H1 (cell line): ENCODE measurements at regions not wholly inside any gene's neighbourhood (a gene's known extent, or its start where the extent isn't known, plus 50 kb on each side); places are given as distances from the start of the nearest gene placed in this dataset.

Experiments used
- CTCF ChIA-PET: fragments of 300-600 bp; sonication (Branson Sonifier 250); formaldehyde crosslinking; loops from one replicate; lab custom pipeline; 2021; ENCODE audit not compliant: partially characterized antibody; lab: Charles Lee
- POLR2A ChIA-PET: fragments of 300-600 bp; sonication (Branson Sonifier 250); formaldehyde crosslinking; loops from one replicate; lab custom pipeline; 2021; ENCODE audit warnings: inconsistent platforms; ENCODE audit not compliant: partially characterized antibody; lab: Charles Lee
- DNase-seq, 2 experiments: peaks; one replicate each; pipeline versions ENCODE4 v3.0.0 to v3.0.0-alpha.2; 2010 to 2022; ENCODE audit warnings: low spot score in 2 of 2, low read depth in 1 of 2, mixed read lengths in 1 of 2
- FAIRE-seq: peaks from 2 replicates; lab custom pipeline; 2011; peaks lifted over from hg19 to GRCh38; lab: Jason Lieb, UNC
- H2AFZ ChIP-seq: 2 replicates; pipeline ENCODE4 v1.8.1; 2012; ENCODE audit warnings: low read length, inconsistent platforms
- H2AK5ac ChIP-seq: 2 replicates; pipeline ENCODE4 v1.6.1; 2013; ENCODE audit warnings: low read depth, low read length
- H2BK120ac ChIP-seq: replicated peaks from 2 replicates; pipeline ENCODE3; 2013; ENCODE audit warnings: low read depth, low read length, inconsistent platforms
- H2BK12ac ChIP-seq: 2 replicates; pipeline ENCODE4 v1.6.1; 2013; ENCODE audit warnings: low read depth, low read length
- H2BK15ac ChIP-seq: 2 replicates; pipeline ENCODE4 v1.6.1; 2013; ENCODE audit warnings: low read length
- H2BK20ac ChIP-seq: 2 replicates; pipeline ENCODE4 v1.6.1; 2013; ENCODE audit warnings: low read length
- H2BK5ac ChIP-seq: 2 replicates; pipeline ENCODE4 v1.6.1; 2013; ENCODE audit warnings: low read depth, low read length
- H3K14ac ChIP-seq: 2 replicates; pipeline ENCODE4 v1.6.1; 2013; ENCODE audit warnings: inconsistent platforms; ENCODE audit not compliant: insufficient read length
- H3K18ac ChIP-seq: 2 replicates; pipeline ENCODE4 v1.6.1; 2013; ENCODE audit warnings: low read length; ENCODE audit errors: extremely low read depth
- H3K23ac ChIP-seq: 2 replicates; pipeline ENCODE4 v1.6.1; 2013; ENCODE audit warnings: inconsistent platforms; ENCODE audit not compliant: insufficient read length
- H3K23me2 ChIP-seq: 2 replicates; pipeline ENCODE4 v1.6.1; 2013; ENCODE audit warnings: low read depth, low read length
- H3K27ac ChIP-seq: 2 replicates; pipeline ENCODE4 v1.6.1; 2011; ENCODE audit warnings: low read depth, low read length, inconsistent platforms
- H3K27me3 ChIP-seq, 4 experiments: replicated peaks in 1 of 4; 1 replicate in 1 of 4; 2 replicates in 3 of 4; pipeline versions ENCODE4 v1.6.1 to v1.8.1; 2011 to 2013; ENCODE audit warnings: low read length in 3 of 4, mild to moderate bottlenecking in 3 of 4, inconsistent platforms in 2 of 4, mixed read lengths in 2 of 4, moderate library complexity in 1 of 4; ENCODE audit not compliant: control insufficient read depth in 3 of 4, insufficient read depth in 3 of 4; ENCODE audit errors: extremely low read depth in 1 of 4
- H3K36me3 ChIP-seq, 4 experiments: 2 replicates each; pipeline versions ENCODE4 v1.6.1 to v1.8.1; 2011 to 2013; ENCODE audit warnings: mild to moderate bottlenecking in 4 of 4, low read length in 3 of 4, moderate library complexity in 2 of 4, control low read depth in 1 of 4, inconsistent platforms in 1 of 4; ENCODE audit not compliant: insufficient read depth in 4 of 4, control insufficient read depth in 2 of 4
- H3K4ac ChIP-seq: replicated peaks from 2 replicates; pipeline ENCODE3; 2013; ENCODE audit warnings: low read length, low read depth, mixed read lengths, inconsistent platforms; ENCODE audit not compliant: insufficient read length
- H3K4me1 ChIP-seq, 4 experiments: replicated peaks in 1 of 4; 1 replicate in 1 of 4; 2 replicates in 3 of 4; pipeline versions ENCODE4 v1.6.1 to v1.8.1; 2011 to 2013; ENCODE audit warnings: low read length in 3 of 4, inconsistent platforms in 2 of 4, mixed read lengths in 1 of 4; ENCODE audit not compliant: insufficient read depth in 4 of 4, control insufficient read depth in 3 of 4
- H3K4me2 ChIP-seq, 2 experiments: 2 replicates each; pipeline versions ENCODE4 v1.6.1 to v1.8.1; 2011 to 2013; ENCODE audit warnings: low read depth in 2 of 2, low read length in 2 of 2, control low read depth in 1 of 2, inconsistent platforms in 1 of 2, mild to moderate bottlenecking in 1 of 2; ENCODE audit not compliant: insufficient read depth in 1 of 2
- H3K4me3 ChIP-seq, 4 experiments: fragments of 200-600, 300-600 bp in 1 of 4; sonication (generic), shearing (Covaris generic), sonication (Bioruptor Twin) in 1 of 4; 2 replicates each; pipeline versions ENCODE4 v1.5.1 to v1.8.1; 2011 to 2016; ENCODE audit warnings: low read length in 4 of 4, low read depth in 3 of 4, control low read depth in 2 of 4, inconsistent platforms in 2 of 4, mild to moderate bottlenecking in 2 of 4, mixed read lengths in 1 of 4, moderate library complexity in 1 of 4; ENCODE audit not compliant: insufficient read depth in 2 of 4; ENCODE audit errors: extremely low read depth in 1 of 4
- H3K56ac ChIP-seq: replicated peaks from 2 replicates; pipeline ENCODE3; 2013; ENCODE audit warnings: low read depth, mild to moderate bottlenecking, mixed read lengths, low read length, inconsistent platforms; ENCODE audit not compliant: insufficient read length
- H3K79me1 ChIP-seq: 2 replicates; pipeline ENCODE4 v1.6.1; 2013; ENCODE audit warnings: low read depth, low read length, control low read depth
- H3K79me2 ChIP-seq, 2 experiments: 2 replicates each; pipeline versions ENCODE4 v1.6.1 to v1.8.1; 2012 to 2013; ENCODE audit warnings: low read length in 2 of 2, mild to moderate bottlenecking in 2 of 2, inconsistent platforms in 1 of 2; ENCODE audit not compliant: insufficient read depth in 2 of 2, control insufficient read depth in 1 of 2
- H3K9ac ChIP-seq, 4 experiments: replicated peaks in 1 of 4; 1 replicate in 1 of 4; 2 replicates in 3 of 4; pipeline versions ENCODE4 v1.6.1 to v1.8.1; 2011 to 2013; ENCODE audit warnings: low read depth in 3 of 4, low read length in 3 of 4, control low read depth in 2 of 4, mild to moderate bottlenecking in 2 of 4, moderate library complexity in 2 of 4, inconsistent platforms in 1 of 4; ENCODE audit errors: extremely low read depth in 1 of 4
- H3K9me3 ChIP-seq, 2 experiments: 2 replicates each; pipeline versions ENCODE4 v1.6.1 to v1.8.1; 2012 to 2013; ENCODE audit warnings: mild to moderate bottlenecking in 2 of 2, moderate library complexity in 2 of 2, control low read depth in 1 of 2, inconsistent platforms in 1 of 2, low read depth in 1 of 2, low read length in 1 of 2, mixed read lengths in 1 of 2; ENCODE audit not compliant: insufficient read depth in 2 of 2
- H4K20me1 ChIP-seq, 2 experiments: replicated peaks in 1 of 2; 2 replicates each; pipeline versions ENCODE3 to v1.8.1; 2011 to 2013; ENCODE audit warnings: inconsistent platforms in 2 of 2, low read length in 2 of 2, mild to moderate bottlenecking in 1 of 2; ENCODE audit not compliant: insufficient read depth in 2 of 2, control insufficient read depth in 1 of 2
- H4K5ac ChIP-seq: 2 replicates; pipeline ENCODE4 v1.6.1; 2013; ENCODE audit warnings: low read length, low read depth, mixed read lengths, inconsistent platforms; ENCODE audit not compliant: insufficient read length
- H4K8ac ChIP-seq: 2 replicates; pipeline ENCODE4 v1.8.0; 2013; ENCODE audit warnings: mild to moderate bottlenecking, moderate library complexity, low read length, inconsistent platforms; ENCODE audit not compliant: insufficient read depth; ENCODE audit errors: extremely low read depth
- H4K91ac ChIP-seq: replicated peaks from 2 replicates; pipeline ENCODE3; 2013; ENCODE audit warnings: low read length, mixed read lengths, inconsistent platforms; ENCODE audit not compliant: insufficient read length
- CBX8 ChIP-seq: fragments of 300-800, 300-1000 bp; sonication (generic); IDR thresholded peaks from 2 replicates; pipeline ENCODE4 v1.7.1; 2016; ENCODE audit warnings: low read depth, low read length, borderline replicate concordance
- CEBPB ChIP-seq: IDR thresholded peaks from 2 replicates; pipeline ENCODE4 v1.6.1; 2012; ENCODE audit warnings: low read depth, low read length
- CTBP2 ChIP-seq: IDR thresholded peaks from 2 replicates; pipeline ENCODE4 v1.7.0; 2011; ENCODE audit warnings: borderline replicate concordance, mild to moderate bottlenecking, moderate library complexity, mixed read lengths, low read length; ENCODE audit not compliant: insufficient read depth, insufficient read length
- JUND ChIP-seq: IDR thresholded peaks from 2 replicates; pipeline ENCODE4 v1.6.1; 2011; ENCODE audit warnings: mild to moderate bottlenecking, improper control_type of control experiment, low read length
- MAFK ChIP-seq: IDR thresholded peaks from 2 replicates; pipeline ENCODE4 v1.6.1; 2012; ENCODE audit warnings: low read depth, mild to moderate bottlenecking, improper control_type of control experiment, low read length
- NRF1 ChIP-seq: IDR thresholded peaks from 2 replicates; pipeline ENCODE4 v1.6.1; 2011; ENCODE audit warnings: mild to moderate bottlenecking, low read depth, low read length, improper control_type of control experiment
- POLR2A ChIP-seq, 2 experiments: IDR thresholded peaks; 1 replicate in 1 of 2; 2 replicates in 1 of 2; pipeline ENCODE4 v1.6.1; 2011; ENCODE audit warnings: low read depth in 2 of 2, low read length in 2 of 2, mild to moderate bottlenecking in 2 of 2; ENCODE audit errors: control extremely low read depth in 1 of 2
- POLR2AphosphoS5 ChIP-seq: IDR thresholded peaks from 2 replicates; pipeline ENCODE4 v1.6.1; 2011; ENCODE audit warnings: low read depth, low read length
- RNF2 ChIP-seq: fragments of 200-900, 300-1000 bp; sonication (generic); IDR thresholded peaks from 2 replicates; pipeline ENCODE4 v1.7.1; 2016; ENCODE audit warnings: borderline replicate concordance, low read depth, mild to moderate bottlenecking, antibody characterized with exemption, low read length; ENCODE audit not compliant: poor library complexity, severe bottlenecking; ENCODE audit errors: missing control alignments
- SIRT6 ChIP-seq: IDR thresholded peaks from one replicate; pipeline ENCODE4 v1.7.1; 2012; ENCODE audit warnings: low read length, inconsistent platforms
- SRF ChIP-seq: IDR thresholded peaks from 2 replicates; pipeline ENCODE4 v1.6.1; 2011; ENCODE audit warnings: mild to moderate bottlenecking, low read depth, low read length, moderate library complexity
- SUZ12 ChIP-seq: fragments of 200-600 bp; sonication (generic); IDR thresholded peaks from 2 replicates; pipeline ENCODE4 v1.6.1; 2012; ENCODE audit warnings: mild to moderate bottlenecking, inconsistent platforms, low read length, moderate library complexity, mixed read lengths
- TAF7 ChIP-seq: optimal IDR thresholded peaks from 2 replicates; pipeline ENCODE3; 2011; ENCODE audit warnings: low read depth, mild to moderate bottlenecking, inconsistent platforms, low read length, moderate library complexity, borderline replicate concordance
- TF ChIP-seq, protein P1 (sequence below): IDR thresholded peaks from 2 replicates; pipeline ENCODE4 v1.6.1; 2012; ENCODE audit warnings: inconsistent platforms

DNA sequence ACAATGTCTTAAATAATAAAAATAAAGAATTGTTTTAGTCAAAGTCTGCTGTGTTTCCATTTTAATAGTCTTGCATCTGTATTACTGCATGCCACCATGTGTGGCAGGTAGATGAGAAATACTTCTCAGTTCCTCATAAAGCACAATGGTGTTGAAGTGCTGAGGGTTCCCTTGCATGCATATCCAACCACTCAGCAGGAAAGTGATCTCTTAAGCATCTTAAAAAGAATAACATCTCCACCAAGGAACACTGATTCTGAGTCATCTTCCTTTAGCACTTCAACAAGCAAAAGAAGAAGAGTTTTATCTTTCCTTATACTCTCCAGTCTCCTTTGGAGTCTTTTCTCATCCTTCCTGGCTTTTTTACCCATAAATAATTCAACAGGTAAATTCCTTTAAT, 602.0 kb downstream of the TBL1XR1 start:
- Histone ChIP-seq H3K9me3 (no peaks in the 10 kb centered on the region), H2BK12ac (no peak overlapping the region), H3K79me1 (no peaks in the 10 kb centered on the region), H3K4me2 (no peak overlapping the region), H3K27me3 (no peaks in the 10 kb centered on the region), H4K5ac (no peak overlapping the region), H3K18ac (no peak overlapping the region), H2BK5ac (no peak overlapping the region), H2BK20ac (no peak overlapping the region), H3K23ac (no peak overlapping the region), H4K20me1 (no peaks in the 10 kb centered on the region), H4K91ac (no peak overlapping the region), H3K9ac (no peak overlapping the region), H3K36me3 (no peaks in the 10 kb centered on the region), H2BK15ac (no peak overlapping the region), H3K4ac (no peak overlapping the region), H4K8ac (no peak overlapping the region), H2BK120ac (no peak overlapping the region), H3K4me3 (no peak overlapping the region), H3K79me2 (no peaks in the 10 kb centered on the region), H3K14ac (no peak overlapping the region), H3K4me1 (no peaks in the 10 kb centered on the region), H3K23me2 (no peaks in the 10 kb centered on the region), H3K56ac (no peak overlapping the region), H2AK5ac (no peak overlapping the region), H2AFZ (no peak overlapping the region), H3K27ac (no peak overlapping the region)
- ChIA-PET CTCF (no interaction called here), POLR2A (no interaction called here)
- DNase-seq, result no peak
- no peak for FAIRE-seq
- TF ChIP-seq NRF1, result no peak
- TF ChIP-seq SIRT6, result no peak
- TF ChIP-seq POLR2AphosphoS5, result no peak
- no peak for TF ChIP-seq SUZ12
- no peak for TF ChIP-seq SRF
- no peak for TF ChIP-seq CBX8
- no peak for TF ChIP-seq POLR2A (IDR thresholded peaks at IDR 0.05; ENCODE audit: control extremely low read depth in 1 of 2, low read depth in 2 of 2, low read length in 2 of 2)
- no peak for TF ChIP-seq TAF7
- no peak for TF ChIP-seq MAFK
- no peak for TF ChIP-seq JUND
- TF ChIP-seq, protein P1, sequence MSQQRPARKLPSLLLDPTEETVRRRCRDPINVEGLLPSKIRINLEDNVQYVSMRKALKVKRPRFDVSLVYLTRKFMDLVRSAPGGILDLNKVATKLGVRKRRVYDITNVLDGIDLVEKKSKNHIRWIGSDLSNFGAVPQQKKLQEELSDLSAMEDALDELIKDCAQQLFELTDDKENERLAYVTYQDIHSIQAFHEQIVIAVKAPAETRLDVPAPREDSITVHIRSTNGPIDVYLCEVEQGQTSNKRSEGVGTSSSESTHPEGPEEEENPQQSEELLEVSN, result no peak
- TF ChIP-seq CTBP2, result no peak
- TF ChIP-seq CEBPB, result no peak
- TF ChIP-seq RNF2, result no peak
